ENCODE measurements at regions not wholly inside any gene's neighbourhood (a gene's known extent, or its start where the extent isn't known, plus 50 kb on each side); places are given as distances from the start of the nearest gene placed in this dataset.
"Not testable (repeated sequence)": the region's sequence is repeated elsewhere in the genome, so short reads cannot be mapped to it uniquely, and the experiment has no call there.

DNA sequence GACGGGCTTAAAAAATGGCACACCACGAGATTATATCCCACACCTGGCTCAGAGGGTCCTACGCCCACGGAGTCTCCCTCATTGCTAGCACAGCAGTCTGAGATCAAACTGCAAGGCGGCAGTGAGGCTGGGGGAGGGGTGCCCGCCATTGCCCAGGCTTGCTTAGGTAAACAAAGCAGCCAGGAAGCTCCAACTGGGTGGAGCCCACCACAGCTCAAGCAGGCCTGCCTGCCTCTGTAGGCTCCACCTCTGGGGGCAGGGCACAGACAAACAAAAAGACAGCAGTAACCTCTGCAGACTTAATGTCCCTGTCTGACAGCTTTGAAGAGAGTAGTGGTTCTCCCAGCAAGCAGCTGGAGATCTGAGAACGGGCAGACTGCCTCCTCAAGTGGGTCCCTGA is 386.4 kb upstream of the GJE1 start:
- not testable (repeated sequence) for DNase-seq

DNA sequence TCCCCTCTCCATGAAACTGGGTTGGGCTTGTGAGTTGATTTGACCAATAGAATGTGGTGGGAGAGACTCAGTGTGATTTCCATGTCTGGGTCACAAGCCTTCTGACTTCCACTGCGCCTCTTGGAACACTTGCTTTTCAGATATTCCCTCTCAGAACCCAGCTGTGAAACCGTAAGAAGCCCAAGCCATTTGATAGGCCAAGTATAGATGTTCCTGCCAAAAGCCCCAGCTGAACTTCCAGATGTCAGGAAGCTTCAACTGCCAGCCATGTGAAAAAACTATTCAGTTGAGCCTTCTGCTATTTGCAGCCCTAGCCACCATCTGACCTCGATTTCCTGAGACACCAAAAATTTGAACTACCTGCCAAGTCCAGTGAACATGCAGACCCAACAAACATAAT is 387.8 kb upstream of the GJE1 start:
- DNase-seq = no peak

DNA sequence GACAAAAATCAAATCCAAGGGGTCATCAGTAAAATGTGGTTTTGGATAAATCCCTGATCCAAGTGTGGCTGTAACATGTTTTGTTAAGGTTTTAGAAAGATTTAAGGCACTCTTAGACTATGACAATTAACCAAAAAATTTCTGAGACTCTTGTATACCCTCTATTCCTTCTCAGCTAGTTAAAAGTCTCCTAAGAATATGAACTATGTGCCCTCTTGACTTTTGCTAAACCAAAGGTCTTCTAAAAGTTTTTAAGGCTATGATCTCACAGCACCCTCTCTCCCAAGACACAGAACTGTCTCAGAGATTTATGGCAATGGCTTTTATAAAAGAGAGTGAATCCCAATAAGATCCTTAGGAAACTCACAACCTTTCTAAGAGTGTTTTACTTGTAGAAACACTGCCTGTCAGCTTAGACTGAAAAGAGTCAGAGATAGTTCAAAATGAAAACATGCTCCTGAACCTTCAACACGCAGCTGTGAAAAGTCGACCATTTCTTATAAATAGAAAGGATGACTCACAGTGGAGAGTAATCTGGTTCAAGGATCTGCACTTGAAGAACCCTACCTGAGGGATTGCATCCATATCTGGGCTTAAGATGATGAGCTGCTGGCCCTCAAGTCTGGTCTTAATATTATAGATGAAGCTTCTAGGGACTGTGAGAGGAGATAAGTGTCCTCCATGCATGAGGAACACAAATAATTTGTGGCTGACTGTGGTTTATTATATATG is 388.4 kb upstream of the GJE1 start:
- DNase-seq = no peak

DNA sequence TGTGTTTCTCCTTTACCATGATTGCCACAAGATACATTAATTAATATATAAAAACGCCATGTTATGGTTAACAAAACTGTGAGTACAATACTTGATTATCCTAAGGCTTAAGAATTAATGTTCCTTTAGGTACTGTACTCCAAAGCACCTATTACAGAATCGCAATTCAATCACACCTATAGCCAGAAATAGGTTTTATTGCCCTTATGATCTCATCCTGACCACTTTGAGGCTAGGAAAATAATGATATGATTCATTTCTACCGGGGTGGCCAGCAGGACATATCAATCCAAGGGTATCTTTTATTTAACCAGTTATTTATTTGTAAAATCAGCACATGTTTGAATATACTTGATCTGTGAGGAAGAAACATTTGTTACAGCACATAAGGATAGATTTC is 396.6 kb upstream of the GJE1 start:
- DNase-seq = no peak

DNA sequence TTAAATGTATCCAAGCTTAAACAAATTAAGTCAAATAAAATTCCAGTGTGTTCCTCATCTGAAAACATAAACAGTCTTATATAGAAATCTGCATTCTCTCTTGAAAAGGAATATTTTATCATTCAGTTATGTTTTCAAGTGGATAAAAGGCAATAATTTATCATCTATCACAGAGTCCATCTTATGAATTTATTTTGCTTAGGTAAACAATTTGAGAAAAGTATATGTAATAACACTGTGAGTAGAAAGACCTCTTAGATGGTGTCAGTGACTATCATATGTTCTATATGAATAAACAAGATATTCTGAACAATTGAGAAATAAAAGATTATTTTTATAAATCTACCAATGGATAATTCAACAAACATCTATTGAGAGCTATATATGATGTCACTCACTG is 397.6 kb upstream of the GJE1 start:
- DNase-seq = no peak

DNA sequence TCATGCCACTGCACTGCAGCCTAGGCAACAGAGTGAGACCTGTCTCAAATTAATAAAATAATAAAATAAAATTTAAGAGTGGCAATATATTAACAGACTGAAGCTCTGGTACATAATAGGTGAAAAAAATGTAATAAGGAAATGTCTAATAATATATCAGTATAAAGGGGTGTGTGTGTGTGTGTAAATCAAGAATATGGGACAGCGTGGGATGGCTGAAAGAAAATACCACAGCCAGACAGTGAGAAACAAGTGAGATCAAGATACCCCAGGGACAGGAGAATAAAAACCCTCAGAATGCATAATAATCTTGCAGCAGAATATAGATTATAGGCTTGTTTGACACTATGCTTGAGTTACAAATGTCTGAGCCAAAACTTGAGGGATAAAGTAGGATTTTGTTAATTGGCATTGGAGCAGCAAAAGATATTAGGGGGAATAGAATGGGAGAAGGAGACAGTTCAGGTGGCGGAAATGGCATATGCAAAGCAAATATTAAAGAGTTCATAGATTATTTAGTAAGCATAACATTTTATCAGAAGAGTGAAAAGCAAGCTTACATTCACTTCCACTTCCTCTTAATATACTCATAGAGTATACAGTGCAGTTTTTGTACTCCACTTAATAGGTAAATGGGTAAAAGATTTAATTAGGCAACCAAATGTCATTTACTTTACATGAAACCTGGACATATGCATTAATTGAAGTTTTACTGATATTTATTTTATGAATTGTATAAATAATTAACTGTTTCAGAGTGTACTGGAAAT is 398.5 kb upstream of the GJE1 start:
- DNase-seq = no peak

DNA sequence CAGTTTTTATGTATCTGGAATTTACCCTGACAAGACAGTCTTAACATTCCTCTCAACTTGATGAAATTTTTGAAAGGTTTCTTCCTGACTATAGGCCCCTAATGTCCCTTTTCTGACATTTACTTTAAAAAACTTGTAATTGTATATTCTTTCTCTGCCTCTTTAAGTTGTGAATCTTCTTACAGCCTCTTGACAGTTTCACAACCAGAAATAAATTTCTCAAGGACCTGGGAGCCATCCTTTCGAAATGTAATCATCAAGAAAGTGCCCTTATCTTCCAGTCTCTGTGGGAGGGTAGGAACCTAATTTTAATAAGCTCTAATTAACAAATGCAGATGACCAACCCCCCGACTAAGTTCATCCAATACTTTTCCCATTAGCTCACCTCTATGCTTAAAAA is 403.6 kb upstream of the GJE1 start:
- DNase-seq = no peak

DNA sequence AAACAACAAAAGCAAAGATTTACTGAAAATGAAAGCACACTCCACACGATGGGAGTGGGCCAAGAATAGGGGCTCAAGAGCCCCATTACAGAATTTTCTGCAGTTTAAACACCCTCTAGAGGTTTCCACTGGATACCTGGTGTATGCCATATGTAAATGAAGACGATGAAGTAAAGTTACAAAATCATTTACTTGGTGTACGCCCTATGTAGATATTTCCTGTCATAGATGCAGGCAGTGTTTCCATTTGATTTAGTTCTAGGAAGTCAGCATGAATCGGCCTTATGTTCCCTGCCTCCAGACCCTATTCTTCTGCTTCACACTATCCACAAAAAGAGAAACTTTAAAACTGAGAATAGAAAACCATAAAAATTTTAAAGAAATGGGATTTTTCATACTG is 404.4 kb upstream of the GJE1 start:
- no peak for DNase-seq

DNA sequence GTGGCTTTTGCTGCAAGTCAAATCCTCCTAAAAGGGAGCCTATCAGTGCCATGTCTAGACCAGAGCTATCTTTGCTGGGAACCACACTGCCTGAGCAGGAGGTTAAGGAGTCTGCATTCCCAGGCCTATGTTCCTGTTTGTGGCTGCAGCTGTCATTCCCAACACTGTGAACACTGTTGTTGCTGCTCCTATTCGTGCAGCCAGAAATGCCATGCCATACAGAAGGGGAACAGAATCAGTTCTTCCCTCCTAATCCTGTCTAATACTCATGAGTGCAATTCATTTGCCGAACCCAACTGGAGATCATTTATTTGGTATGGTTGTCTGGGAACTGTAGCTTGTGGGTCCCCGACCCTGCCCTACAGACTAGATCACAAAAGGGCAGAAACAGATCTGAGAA is 406.5 kb upstream of the GJE1 start:
- no peak for DNase-seq

DNA sequence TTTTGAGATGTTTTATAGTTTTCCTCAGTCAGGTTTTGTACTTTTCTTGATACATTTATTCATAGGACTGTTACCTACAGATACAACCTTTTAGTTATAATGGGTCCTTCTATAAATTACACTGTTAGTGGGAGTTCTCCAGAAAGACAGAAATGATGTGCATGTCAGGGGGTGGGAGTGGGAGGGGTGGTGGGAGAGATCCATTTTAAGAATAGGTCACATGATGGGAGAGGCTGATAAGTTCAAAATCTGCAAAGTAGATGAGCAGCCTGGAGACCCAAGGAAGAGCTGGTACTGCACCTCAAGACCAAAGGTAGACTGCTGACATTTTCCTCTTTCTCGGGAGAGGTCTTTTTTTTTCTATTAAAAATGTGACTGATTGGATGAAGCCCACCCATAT is 408.0 kb upstream of the GJE1 start:
- no peak for DNase-seq

DNA sequence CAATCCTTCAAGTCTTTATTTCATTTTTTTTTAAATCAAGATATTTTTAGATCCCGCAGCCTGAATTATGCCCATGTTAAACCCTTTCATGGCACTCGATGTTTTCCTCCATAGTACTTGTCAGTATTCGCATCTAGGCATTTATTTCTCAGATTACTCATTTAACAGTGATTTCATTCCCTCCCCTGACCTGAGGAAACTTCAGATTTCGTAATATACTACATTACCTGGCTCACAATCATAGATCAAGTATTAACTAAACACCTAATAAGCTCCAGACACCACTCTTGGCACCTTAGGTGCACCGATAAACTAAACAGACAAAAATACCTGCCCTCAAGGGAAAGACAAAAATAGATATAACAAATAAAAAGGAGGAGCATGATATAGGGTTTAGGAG is 413.2 kb upstream of the GJE1 start:
- no peak for DNase-seq

DNA sequence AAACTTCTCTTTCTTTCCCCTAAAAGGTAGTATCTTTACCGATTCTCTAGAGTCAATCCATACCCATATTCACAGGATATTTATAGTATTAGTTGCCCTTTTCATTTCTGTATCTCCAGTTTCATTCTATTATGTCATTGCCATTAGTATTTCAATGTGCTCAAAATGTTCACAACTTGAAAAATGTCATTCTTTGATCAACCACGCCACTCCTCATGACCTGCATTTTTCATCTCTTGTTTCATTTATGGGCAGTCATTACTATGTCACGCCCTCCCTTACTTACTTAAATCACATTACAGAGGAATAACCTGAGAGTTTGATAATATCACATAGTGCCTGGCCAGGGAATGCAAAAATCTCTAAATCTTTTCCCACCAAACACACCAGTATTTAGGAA is 427.3 kb upstream of the GJE1 start:
- DNase-seq = no peak

DNA sequence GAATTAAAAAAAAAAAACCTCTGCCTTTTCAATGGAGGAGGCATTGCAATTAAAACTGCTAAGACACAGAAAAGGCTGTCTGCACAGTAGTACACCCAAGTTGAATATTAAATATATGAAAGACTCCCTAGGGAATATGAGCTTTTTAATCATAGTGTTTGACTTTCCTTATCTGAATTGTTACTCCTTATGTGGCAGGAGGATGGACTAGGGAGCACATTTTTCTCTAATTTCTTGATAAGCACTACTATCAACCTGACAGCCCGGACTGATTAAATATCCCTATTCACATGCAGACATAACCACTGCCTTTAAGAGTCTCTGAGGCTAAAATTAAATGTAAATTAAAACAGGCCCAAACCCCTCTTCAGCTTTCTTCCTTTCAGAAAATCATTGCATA is 428.6 kb upstream of the GJE1 start:
- no peak for DNase-seq

DNA sequence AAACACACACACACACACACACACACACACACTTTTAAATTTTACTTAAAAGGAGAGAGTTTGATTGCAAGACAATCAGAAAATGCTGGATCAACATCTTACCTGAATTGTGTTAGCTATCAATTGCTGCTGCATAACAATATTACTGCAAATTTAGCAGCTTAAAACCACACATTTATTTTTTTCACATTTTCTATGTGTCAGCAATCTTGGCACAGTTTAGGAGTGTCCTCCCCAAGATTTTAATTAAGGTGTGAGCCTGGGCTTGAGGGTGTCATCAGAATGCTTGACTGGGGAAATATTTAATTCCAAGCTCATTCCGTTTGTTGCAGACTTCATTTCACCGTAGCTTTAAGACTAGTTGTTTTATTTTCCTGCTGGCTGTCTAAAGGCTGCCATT is 431.0 kb upstream of the GJE1 start:
- DNase-seq = no peak

DNA sequence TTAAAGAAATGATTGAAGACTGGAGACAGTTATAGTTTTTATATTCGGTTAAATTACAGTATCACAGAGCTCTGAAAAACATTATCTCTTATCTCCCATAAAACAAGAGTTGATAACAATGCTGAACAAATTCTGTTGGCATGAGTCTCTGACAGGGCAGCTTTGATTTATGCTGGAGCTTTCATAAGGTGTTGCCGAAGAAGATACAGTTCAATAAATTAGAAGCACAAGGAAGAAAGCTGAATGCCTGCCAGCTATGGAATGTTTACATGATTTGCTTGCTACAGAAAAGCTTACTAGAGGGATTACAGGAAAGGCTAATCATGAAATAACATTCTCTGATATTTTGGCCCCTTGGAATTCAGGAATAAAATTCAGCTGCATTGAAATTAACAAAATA is 431.9 kb upstream of the GJE1 start:
- no peak for DNase-seq

DNA sequence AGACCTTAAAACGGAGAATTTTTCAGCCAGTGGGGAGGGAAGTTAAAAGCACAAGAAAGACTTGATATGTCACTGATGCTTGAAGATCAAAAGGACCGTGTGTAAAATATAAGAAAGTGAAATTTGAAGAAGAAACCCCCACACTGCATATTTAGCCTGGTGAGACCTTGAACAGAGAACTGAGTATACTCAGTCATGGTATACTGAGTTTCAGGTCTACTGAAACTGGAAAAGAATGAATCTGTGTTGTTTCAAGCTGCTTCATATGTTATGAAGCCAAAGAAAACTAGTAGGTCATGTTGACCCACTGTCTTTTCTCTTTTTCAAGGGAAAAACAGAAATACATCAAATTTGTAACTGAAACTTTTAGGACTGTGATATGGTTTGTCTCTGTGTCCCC is 443.8 kb upstream of the GJE1 start:
- no peak for DNase-seq

DNA sequence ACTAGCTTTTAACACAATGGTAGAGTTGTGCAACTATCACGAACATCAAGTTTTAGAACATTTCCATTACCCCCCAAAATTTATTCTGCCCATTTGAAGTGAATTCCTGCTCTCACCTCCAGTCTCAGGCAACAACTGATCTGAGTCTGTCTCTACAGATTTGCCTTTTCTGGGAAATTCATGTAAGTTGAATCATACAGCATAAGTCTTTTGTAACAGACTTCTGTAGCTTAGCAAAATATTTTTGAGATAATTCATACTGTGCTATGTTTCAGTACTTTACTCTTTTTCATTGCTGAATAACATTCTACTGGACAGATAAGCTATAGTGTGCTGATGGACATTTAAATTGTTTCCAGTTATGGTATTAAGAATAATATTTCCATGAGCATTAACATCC is 447.3 kb upstream of the GJE1 start:
- DNase-seq = no peak

DNA sequence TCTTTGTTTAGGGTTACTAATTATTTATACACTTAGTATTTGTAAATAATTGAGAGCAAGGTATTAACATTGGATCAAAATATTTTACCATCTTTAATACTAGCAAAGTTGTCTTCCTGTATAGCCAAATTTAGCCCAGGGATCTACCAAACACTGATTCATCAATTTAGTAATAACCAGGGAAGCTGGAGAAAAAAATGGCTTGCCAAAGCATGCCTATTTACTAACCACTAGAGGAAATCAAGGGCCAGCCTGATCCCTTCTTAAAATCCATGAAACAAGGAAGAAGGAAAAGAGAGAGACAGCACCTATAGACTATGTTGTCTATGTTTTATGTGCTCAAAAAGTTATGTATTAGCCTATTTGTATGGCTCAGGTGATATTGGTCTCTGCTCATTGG is 450.3 kb upstream of the GJE1 start:
- no peak for DNase-seq

DNA sequence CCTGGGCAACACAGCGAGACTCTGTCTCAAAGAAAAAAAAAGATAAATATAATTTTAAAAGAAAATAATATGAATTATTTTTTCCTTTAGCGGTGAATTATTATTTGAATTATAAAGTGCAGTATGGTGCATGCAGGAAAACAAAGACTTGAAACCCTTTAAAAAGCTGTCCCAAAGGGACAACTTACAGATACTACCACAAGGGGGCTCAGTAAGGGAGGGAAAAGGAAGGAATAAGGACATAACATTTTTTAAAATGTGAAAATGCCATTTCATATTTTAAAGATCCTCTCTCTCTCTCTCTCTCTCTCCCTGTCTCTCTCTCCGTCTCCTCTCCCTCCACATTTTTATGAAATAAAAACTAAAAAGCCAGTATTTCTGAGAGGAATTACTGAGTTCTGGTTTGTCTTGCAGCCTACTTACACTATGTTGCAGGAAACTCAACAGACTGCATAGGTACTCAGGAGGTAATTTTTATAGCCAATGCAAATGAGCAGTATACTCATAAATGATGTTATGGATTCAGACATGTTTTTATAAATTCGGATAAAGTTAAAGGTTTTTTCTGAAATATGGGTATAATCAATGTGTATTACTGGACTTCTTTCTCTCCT is 455.0 kb upstream of the GJE1 start:
- DNase-seq = no peak

DNA sequence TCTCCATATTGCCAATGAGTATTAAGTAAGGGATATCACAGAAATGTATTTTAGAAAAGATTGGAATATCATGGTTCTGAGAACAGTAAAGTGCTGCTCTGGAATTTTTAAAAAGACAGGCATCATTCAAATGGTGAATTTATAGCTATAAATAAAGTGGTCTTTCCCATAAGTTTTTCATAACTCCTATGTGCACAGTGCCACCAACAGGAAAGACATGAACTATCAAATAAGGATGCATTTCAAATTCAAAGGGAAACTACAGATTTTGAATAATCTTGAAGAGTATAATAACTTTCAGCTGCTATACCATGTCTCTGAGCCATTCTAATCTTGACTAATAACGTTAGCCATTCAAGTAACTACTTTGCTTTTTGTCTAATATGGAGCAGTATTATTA is 456.8 kb upstream of the GJE1 start:
- no peak for DNase-seq

DNA sequence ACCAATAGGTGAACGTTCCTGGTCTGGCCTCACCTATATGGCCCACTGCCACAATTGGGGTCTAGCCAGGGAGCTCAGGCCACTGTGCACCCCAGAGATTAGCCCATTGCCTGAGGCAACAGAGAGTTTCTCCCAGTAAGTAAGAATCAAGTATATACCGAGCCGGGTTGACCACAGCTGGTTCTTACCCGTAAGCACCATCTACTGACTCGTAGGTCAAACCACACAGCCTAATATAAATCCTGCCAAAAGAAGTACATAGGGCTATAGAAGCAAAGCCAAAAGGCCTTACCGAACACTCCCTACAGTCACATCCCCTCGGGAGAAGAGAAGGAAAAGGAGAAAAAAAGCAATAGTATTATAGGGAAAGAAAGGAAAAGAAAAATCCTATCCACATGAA is 463.6 kb upstream of the GJE1 start:
- no peak for DNase-seq

DNA sequence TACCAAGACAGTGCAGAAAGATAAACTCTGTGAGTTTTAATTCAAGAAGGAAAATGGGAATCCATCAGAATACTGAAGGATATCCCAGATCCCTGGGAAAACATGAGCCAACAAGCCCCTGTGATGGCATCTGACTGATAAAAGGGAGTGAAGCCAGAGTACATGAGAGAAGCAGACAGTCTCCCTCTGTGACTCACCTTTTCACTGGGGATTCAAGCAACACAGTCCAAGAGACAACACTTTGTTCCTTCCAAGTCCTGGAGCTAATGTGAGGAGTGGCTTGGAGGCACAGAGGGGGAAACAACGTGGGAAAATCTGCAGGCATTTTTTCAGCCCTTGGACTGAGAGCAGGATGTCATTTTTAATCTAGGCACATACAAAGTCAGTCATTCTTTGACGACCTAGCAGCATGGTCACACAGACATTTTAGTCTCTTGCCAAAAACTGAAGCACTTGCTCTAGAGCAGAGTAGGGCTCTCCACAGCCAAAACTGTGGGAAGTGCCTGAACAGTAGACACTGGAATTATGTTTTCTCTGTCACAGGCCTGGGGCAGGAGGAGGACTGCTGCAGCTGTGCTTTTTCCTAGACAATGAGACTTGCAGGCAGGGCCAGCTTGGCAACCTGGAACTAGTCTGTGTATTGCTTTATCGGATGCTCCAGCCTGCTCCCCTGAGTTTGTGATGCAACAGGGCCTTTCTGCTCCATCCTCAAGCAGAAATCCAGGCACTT is 465.0 kb upstream of the GJE1 start:
- no peak for DNase-seq

DNA sequence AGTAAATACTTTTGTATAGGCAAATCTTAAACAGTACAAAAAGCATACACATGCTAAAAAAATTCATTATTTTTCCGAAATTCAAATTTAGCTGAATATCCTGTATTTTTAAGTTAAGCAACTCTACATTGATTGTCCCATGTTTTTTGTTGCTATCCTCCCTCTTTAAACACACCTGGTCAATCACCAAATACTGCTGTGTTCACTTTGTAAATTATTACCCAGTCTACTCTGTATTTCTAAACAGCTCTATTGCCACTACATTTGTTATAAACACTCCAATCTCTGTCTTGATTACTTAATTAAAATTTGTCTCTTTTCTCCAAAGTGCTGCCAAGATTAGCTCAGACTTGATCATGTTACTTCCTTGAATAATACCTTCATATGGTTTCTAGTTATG is 466.5 kb upstream of the GJE1 start:
- DNase-seq = no peak

DNA sequence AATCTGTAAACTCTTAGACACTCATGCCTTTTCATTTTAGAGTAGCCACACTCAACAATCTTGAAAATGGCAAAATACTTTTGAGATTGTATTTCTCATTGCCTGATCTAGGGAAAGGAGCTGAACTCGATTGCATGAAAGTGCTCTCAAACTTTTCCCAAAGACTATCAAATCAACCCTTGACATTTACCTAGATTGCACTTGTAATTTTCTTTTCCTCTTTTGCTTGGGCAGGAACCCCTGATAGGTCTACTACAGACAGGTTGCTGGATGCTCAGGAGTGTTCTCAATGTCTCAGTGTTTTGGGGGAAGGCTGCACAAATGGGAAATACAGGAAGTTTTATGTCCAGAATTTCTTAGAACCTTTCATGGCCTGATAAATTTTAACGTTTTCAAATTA is 468.0 kb upstream of the GJE1 start:
- no peak for DNase-seq
